Nephron progenitor cell (in vitro differentiated cells): ENCODE measurements at regions not wholly inside any gene's neighbourhood (a gene's known extent, or its start where the extent isn't known, plus 50 kb on each side); places are given as distances from the start of the nearest gene placed in this dataset.
"Not testable (repeated sequence)": the region's sequence is repeated elsewhere in the genome, so short reads cannot be mapped to it uniquely, and the experiment has no call there.

Source experiments
- DNase-seq: peaks from one replicate; pipeline ENCODE4 v3.0.0; 2021
- H3K27ac Mint-ChIP-seq: 2 replicates; pipeline ENCODE4 v1.8.0; 2021; ENCODE audit warnings: mild to moderate bottlenecking, moderate library complexity, mixed read lengths
- H3K27me3 Mint-ChIP-seq: 2 replicates; pipeline ENCODE4 v1.8.0; 2021; ENCODE audit warnings: mild to moderate bottlenecking, low read depth, mixed read lengths; ENCODE audit not compliant: poor library complexity
- H3K36me3 Mint-ChIP-seq: 2 replicates; pipeline ENCODE4 v1.8.0; 2021; ENCODE audit warnings: low read depth, mixed read lengths
- H3K4me1 Mint-ChIP-seq: 2 replicates; pipeline ENCODE4 v1.8.0; 2021; ENCODE audit warnings: mixed read lengths
- H3K4me3 Mint-ChIP-seq: 2 replicates; pipeline ENCODE4 v1.8.0; 2021; ENCODE audit warnings: mild to moderate bottlenecking, moderate library complexity, mixed read lengths
- H3K9me3 Mint-ChIP-seq: 2 replicates; pipeline ENCODE4 v1.8.0; 2021; ENCODE audit warnings: mild to moderate bottlenecking, moderate library complexity, mixed read lengths
- TF ChIP-seq, protein P1 (sequence below): fragments of 200-600 bp; sonication (generic); IDR thresholded peaks from 2 replicates; pipeline ENCODE4 v1.5.0; 2021; ENCODE audit warnings: antibody characterized with exemption

DNA sequence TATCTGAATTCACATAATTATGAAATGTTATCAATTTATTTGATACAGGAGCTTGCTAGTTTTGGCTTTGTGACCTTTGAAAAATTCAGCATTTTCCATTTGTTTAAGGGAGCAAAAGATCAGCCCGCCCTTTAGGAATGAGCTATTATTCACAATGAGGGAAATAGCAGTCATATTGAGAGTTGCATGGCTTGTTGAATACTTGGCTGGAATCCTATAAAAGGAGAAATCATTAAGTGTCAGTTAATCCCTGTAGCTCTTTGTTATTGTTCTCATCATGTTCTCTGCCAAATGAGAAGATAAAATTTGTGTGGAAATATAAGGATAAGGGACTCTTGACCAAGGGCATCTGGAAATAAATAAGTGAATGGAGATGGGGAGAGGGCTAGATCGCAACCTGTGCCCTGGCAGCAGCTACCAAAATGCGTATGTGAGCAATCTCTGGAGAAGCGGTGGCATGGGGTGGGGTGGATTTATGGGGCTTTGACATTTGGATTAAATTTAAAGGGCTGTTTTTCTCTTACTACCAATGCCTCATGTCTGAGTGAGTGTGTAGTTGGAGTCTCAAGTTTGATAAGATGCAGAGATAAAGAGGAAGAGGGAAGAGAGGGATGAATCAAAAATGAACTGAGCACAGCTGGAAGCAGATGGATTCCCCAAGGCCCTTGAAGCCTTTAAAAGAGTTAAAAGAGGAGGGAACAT is 237.6 kb downstream of the NNT start:
- Mint-ChIP-seq H3K4me1 (no peaks in the 10 kb centered on the region), H3K4me3 (no peak overlapping the region), H3K27ac (no peak overlapping the region), H3K27me3 (no peaks in the 10 kb centered on the region), H3K36me3 (no peaks in the 10 kb centered on the region), H3K9me3 (no peaks in the 10 kb centered on the region)
- DNase-seq, result no peak
- TF ChIP-seq, protein P1, sequence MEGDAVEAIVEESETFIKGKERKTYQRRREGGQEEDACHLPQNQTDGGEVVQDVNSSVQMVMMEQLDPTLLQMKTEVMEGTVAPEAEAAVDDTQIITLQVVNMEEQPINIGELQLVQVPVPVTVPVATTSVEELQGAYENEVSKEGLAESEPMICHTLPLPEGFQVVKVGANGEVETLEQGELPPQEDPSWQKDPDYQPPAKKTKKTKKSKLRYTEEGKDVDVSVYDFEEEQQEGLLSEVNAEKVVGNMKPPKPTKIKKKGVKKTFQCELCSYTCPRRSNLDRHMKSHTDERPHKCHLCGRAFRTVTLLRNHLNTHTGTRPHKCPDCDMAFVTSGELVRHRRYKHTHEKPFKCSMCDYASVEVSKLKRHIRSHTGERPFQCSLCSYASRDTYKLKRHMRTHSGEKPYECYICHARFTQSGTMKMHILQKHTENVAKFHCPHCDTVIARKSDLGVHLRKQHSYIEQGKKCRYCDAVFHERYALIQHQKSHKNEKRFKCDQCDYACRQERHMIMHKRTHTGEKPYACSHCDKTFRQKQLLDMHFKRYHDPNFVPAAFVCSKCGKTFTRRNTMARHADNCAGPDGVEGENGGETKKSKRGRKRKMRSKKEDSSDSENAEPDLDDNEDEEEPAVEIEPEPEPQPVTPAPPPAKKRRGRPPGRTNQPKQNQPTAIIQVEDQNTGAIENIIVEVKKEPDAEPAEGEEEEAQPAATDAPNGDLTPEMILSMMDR, result no peak

DNA sequence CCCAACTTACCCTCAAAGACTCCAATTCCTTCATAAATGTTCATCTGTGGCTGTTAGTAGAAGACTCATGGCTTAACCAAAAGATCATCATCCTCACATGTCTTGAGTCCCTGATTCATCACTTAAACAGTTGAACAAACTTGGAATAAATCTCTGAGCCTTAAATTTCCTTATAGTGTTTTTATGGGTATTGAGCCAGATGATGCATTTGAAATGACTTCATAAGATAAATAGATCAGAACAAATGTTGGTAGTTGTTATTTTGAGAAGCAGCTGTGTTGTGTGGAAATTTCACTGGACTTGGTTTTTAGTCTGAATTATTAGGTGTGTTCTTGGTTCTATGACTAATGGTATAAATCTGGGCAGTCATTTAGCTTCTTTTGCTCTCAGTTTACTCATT is 236.2 kb downstream of the NNT start:
- TF ChIP-seq, protein P1, result no peak
- Mint-ChIP-seq H3K4me1 (no peaks in the 10 kb centered on the region), H3K27ac (no peak overlapping the region), H3K9me3 (no peaks in the 10 kb centered on the region), H3K27me3 (no peaks in the 10 kb centered on the region), H3K36me3 (no peaks in the 10 kb centered on the region), H3K4me3 (no peak overlapping the region)
- no peak for DNase-seq

DNA sequence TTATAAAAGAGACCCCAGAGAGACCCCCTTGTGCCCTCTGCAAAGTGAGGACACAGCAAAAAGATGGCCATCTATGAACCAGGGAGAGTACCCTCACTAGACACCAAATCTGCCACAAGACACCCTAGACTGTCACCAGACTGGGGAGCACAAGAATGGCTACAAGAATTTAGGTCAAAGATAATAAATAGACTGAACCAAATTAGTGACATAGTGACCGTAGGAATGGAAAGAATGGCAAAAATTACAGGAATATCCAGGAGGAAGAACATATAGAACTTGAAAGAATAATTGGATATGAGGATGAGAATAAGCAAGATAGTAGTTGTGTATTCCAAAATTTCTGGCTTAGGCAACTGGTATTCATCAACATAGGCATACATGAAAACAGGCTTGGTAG is 235.0 kb downstream of the NNT start:
- Mint-ChIP-seq H3K27me3 (no peaks in the 10 kb centered on the region), H3K36me3 (no peaks in the 10 kb centered on the region), H3K9me3 (no peaks in the 10 kb centered on the region), H3K4me1 (no peaks in the 10 kb centered on the region), H3K4me3 (no peak overlapping the region), H3K27ac (no peak overlapping the region)
- no peak for DNase-seq
- TF ChIP-seq, protein P1, result no peak

DNA sequence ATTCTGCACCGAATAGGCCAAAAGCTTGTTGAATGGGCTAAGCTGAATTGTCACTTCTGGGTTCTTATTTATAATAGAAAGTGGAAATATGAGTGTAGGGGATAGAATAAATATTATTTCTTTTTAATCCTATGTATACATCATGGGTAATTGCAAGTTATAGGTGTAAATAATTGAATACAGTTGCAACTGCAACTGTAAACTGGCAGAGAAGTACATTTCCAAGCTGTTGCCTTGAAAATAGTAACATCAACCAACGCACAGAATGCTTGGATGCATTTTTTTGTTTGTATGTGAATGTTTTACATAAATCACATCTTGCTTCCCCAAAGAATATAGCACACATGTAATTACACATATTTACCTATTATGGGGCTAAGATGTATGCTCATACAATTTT is 234.1 kb downstream of the NNT start:
- Mint-ChIP-seq H3K4me1 (no peaks in the 10 kb centered on the region), H3K9me3 (no peaks in the 10 kb centered on the region), H3K36me3 (no peaks in the 10 kb centered on the region), H3K4me3 (no peak overlapping the region), H3K27ac (no peak overlapping the region), H3K27me3 (no peaks in the 10 kb centered on the region)
- DNase-seq, result no peak
- TF ChIP-seq, protein P1, result no peak

DNA sequence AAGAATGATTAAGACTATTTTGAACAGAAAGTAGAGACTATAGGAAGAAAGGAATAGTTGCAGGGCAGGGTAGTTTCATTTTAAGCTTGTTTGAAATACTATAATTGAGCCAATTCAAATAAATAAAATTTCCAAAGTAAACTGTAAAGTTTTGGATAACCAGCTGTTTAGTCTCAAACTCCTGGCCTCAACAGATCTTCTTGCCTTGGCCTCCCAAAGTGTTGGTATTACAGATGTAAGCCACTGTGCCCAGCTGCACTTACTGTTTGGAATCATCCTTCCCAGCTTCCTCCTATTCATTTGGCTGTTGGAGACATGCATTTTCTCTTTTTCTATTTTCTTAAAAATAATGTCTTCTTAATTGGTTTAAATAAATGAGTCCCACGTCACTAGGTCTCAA is 231.0 kb downstream of the NNT start:
- H3K36me3 Mint-ChIP-seq, result no peaks in the 10 kb centered on the region
- TF ChIP-seq, protein P1, result no peak
- H3K4me1 Mint-ChIP-seq, result no peaks in the 10 kb centered on the region
- H3K4me3 Mint-ChIP-seq, result no peak overlapping the region
- no peaks in the 10 kb centered on the region for H3K9me3 Mint-ChIP-seq
- H3K27ac Mint-ChIP-seq, result no peak overlapping the region
- DNase-seq, result no peak
- H3K27me3 Mint-ChIP-seq, result no peaks in the 10 kb centered on the region

DNA sequence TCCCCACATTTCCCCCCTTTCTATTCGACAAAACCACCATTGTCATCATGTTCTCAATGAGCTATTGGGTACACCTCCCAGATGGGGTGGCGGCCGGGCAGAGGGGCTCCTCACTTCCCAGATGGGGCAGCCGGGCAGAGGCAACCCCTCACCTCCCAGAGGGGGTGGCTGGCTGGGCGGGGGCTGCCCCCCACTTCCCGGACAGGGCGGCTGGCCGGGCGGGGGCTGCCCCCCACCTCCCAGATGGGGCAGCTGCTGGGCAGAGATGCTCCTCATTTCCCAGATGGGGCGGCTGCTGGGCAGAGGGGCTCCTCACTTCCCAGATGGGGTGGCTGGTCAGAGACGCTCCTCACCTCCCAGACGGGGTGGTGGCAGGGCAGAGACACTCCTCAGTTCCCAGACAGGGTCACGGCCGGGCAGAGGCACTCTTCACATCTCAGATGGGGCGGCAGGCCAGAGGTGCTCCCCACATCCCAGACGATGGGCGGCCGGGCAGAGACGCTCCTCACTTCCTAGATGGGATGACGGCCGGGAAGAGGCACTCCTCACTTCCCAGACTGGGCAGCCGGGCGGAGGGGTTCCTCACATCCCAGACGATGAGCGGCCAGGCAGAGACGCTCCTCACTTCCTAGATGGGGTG is 221.5 kb downstream of the NNT start:
- peak; percentile 2 for DNase-seq
- H3K4me1 Mint-ChIP-seq, H3K27ac Mint-ChIP-seq, H3K4me3 Mint-ChIP-seq, H3K36me3 Mint-ChIP-seq, H3K27me3 Mint-ChIP-seq: not testable (repeated sequence)
- peaks cover 26% of the 10 kb centered on the region for H3K9me3 Mint-ChIP-seq

DNA sequence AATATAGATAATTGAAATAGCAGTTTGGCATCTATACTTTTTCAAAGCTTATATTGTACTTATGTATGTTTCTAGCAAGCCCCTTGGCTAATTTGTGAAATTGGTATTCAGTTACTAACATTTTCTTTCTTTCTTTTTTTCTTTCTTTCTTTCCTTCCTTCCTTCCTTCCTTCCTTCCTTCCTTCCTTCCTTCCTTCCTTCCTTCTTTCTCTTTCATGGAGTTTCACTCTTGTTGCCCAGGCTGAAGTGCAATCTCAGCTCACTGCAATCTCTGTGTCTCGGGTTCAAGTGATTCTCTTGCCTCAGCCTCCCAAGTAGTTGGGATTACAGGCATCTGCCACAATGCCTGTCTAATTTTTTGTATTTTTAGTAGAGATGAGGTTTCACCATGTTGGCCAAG is 215.4 kb downstream of the NNT start:
- H3K27ac Mint-ChIP-seq, H3K4me3 Mint-ChIP-seq, H3K4me1 Mint-ChIP-seq, H3K36me3 Mint-ChIP-seq, DNase-seq: not testable (repeated sequence)
- Mint-ChIP-seq H3K9me3 (peaks cover 37% of the 10 kb centered on the region), H3K27me3 (peaks cover 12% of the 10 kb centered on the region)
